Activated CD4-positive, alpha-beta T cell treated with anti-CD3 and anti-CD28 coated beads, Interleukin-2, amount 50 U/mL, for 1 hour (primary cell): ENCODE measurements at regions not wholly inside any gene's neighbourhood (a gene's known extent, or its start where the extent isn't known, plus 50 kb on each side); places are given as distances from the start of the nearest gene placed in this dataset.

Experiments
- DNase-seq: peaks from one replicate; pipeline ENCODE4 v3.0.0-alpha.2; 2020

DNA sequence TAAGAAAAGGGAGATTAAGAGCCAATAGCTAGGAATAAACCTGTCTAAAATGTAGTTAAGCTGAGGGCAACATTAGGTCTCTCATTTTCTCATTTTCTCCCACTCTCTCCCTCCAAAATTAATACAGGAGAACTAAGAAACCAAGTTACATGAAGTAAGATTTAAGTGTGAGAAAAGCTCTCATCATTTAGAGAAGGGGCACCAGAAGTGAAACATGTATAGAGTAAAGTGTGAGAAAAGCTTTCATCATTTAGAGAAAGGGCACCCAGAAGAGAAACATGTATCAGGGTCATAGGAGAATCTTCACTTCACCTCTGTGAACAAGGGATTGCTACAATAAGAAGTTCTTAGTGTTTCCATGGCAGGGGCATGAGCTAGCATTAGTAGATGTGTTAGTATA lies 132.4 kb upstream of the CNTN1 start:
- no peak for DNase-seq

DNA sequence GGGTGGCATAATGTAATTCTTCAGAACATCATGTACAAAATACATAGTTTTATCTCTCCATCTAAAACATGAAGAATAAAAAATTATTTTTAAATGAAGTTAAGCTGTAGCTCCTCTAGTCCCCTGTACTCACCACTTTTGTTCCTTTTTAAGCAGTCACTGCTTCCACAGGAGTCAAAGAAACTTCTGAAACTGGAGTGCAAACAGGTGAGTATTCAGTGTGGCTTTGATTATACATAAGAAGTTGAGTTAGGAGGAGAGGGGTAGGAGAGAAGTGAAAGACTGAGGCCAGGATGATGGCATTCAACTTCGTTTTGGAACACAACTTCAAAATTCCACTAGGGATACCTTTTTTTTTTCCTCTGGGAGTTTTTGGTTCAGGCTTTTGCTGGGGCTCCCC lies 131.4 kb upstream of the CNTN1 start:
- DNase-seq = no peak

DNA sequence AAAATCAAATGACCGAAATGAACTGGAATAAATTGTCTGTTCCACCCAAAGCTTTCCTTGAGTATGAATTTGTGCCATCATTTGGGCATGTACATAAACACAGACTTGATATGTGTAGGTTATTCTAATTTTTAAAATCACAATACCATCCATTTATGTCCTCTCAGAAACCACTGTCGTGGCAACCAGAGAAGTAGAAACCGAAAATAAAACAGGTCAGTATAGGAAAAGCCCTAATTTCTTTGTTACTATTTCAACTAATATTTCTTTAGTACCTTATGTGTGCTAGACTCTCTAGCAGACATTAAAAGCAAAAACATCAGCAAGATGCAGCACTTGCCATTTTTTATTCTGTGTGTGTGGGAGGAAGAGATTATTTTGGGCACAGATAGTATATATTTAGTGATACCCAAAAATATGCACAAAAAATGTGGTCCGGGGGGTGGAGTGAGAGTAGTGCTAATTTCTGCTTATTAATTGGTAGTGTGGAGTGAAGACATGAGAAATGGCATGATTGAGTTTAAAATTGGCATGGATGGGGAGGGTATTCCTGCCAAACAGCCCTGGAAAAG lies 130.8 kb upstream of the CNTN1 start:
- DNase-seq = no peak

DNA sequence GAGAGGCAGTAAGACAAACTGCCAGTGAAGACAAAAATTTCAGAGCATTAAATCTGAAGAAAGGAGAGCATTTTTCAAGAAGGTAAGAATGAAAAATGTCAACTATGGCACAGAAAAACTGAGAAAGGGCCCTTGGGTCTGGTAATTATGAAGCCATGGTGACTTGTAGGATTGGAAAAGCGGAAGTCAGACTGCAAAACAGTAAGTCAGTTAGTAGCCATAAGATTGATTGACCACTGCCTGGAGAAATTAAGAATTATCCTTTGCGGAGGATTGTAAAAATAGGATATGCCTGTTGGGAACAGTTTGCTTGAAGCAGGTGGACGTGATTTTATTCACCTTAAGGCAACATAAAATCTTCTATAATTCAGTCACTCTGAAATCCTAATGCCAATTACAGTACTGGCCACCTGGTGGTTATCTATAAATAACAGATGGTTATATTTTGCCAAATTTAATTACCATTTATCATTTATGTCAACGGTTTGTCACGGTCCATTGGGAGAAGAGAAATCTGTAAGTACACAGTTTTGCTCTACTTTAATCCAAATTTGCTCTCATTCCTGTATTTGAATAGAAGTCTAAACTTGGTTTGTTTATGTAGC lies 127.1 kb upstream of the CNTN1 start:
- no peak for DNase-seq

DNA sequence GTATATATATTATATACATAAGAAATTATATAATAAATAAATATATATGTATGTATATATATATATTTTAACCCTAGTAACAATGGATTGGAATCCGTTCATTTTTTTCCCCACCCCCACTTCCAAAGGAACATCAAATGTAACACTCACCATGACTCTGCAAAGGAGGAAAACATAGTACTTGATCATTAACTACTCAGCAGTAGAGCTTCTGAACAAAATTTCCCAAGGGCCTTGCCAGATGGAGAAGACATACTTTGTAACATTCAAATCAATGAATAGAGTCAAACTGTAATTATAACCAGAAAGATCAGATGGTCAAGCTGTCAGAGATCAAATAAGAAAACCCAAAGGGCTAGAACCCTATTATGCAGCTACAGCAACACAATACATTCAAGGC lies 126.0 kb upstream of the CNTN1 start:
- no peak for DNase-seq

DNA sequence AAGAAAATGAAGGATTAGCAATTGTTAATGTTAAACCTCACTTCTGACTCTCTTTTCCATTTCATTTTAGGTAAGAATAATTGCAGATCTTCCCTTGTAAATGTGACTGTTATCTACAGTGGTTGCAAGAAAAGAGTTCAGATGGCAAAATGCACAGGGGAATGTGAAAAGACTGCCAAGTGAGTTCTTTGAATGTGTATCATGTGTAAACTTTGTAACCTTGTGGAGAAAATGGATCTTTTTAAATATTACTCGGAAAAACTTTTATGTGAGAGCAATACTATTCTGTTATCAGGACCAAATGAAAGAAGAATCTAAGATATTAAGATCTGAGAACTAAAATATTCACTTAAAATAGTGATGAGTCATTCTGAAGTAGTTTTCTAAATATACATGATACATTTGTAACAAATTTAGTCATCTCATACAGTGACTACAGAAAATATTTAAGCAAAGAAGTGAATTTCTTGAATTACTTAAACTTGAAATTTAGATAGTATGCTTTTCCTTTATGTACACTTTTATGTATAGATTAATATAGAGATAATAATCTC lies 122.5 kb upstream of the CNTN1 start:
- no peak for DNase-seq

DNA sequence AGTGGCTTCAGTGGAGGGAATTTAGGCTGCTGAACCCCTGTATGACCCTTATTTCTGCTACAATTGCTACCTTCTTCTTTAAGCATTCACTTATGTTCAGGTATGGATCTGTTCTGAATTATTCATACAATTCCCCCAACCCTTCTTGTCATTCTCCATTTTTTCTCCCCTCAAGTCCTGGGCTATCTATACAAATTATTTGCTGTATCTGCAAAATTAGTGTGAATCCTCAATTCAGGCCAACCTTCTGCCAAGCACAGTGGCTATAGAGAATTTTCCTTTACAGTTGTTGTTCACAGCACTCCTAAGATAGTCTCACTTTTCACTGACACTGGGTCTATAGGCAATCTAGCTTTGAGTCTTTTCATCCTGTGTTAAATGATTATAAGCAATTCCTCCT lies 119.2 kb upstream of the CNTN1 start:
- no peak for DNase-seq

DNA sequence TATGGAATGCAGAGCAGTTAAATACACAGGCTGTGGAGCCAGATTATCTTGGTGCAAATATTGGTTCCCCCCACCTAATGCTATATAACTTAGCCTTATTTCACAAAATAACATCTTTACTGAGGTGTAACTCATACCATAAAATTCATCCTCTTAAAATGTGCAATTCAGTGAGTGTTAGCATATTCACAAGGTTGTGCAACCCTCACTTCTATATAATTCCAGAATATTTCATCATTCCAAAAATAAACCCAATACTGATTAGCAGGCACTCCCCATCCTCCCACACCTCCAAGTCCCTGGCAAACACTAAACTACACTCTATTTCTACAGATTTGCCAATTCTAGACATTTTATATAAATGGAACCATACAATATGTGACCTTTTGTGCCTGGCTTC lies 116.3 kb upstream of the CNTN1 start:
- no peak for DNase-seq

DNA sequence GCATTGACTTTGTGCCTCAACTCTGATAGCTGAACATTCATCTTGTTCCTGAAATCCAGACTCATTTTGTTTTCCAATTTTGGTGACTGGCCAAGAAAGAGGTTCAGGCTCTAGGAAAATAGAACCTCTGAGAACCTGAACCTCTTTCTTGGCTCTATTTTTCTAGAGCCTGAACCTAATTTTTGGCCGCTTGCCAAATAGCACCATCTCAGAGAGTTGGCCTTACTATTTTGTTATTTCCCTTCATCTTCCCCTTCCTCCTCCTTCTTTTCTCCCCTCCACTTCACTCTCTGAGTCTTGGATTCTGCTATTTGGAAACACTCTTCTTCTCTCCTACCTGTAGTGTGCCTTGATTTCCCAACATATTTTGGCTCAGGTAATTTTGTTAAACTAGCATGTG lies 114.4 kb upstream of the CNTN1 start:
- no peak for DNase-seq

DNA sequence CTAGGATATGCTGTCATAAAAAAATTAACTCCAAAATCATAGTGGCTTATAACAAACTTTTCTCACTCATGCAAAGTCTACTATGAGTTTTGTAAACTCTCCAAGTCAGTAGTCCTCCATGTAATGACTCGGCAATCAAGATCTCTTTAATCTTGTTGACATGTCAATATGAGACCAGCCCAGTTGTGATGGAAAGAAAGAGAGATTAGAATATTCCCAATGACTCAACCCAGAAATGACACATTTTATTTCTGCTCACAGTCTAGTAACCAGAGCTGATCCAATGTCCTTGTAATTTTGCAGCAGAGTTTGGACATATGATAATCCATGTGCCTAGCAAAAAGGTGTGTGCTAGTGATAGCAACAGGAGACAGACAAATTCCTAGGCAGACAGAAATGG lies 112.6 kb upstream of the CNTN1 start:
- DNase-seq = no peak

DNA sequence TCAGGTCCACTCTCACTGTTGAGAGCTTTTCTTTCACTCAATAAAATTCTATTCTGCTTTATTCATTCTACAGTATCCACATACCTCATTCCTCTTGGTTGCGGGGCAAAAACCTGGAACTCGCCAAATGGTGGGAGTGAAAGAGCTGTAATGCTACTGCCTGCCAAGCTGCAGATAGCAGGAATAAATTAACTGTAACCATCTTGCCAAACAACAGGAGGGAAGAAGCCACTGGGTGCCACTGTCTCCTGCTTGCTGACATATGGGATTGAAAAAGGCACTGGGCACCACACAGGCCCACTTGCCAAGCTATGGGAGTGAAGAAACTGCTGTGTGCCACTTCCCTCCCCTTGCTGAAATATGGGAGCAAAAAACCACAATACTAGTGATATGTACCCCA lies 111.9 kb upstream of the CNTN1 start:
- no peak for DNase-seq

DNA sequence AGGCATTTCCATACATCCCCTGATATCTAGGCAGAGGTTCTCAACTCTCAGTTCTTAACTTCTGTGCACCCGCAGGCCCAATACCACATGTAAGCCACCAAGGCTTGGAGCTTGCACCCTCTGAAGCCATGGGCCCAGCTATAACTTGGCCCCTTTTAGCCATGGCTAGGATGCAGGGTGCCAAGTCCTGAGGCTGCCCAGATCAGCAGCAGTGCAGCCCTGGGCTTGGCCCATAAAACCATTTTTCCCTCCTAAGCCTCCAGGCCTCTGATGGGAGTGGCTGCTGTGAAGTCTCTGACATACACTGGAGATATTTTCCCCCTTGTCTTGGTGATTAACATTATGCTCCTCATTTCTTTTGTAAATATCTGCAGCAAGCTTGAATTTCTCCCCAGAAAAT lies 110.3 kb upstream of the CNTN1 start:
- no peak for DNase-seq

DNA sequence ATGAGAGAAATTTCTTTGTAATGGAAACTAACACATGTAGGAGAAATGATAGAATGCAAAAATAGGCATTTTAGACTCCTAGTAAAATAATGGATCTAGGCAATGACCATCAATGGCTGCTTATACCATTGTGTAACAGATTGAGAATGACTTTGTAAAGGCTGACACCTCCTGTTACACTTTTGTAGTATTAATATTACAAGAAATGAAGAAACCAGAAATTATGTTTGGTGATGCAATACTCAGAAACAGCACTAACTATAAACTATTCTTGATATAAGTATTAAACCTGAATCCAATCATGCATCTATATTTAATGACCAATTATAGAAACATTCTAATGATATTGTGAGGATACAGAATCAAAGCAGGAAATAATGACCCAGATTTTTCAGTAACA lies 108.5 kb upstream of the CNTN1 start:
- DNase-seq = no peak

DNA sequence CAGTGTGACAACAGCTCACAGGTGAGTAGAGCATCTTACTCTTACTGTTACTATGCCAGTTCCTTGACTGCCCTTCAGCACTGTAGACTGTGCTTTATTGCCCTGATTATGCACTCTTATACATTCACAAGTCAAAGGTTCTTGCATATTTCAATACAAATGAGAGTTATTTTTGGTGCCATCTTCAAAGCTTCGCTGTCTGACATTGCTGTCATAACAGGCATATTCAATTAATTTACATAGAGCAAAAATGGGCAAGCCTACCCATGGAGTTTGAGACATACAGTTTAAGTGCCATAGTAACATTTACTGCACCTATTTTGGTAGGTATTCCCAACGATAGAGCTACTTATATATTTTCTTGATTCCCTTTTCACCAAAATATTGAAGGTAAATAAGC lies 107.5 kb upstream of the CNTN1 start:
- DNase-seq = no peak

DNA sequence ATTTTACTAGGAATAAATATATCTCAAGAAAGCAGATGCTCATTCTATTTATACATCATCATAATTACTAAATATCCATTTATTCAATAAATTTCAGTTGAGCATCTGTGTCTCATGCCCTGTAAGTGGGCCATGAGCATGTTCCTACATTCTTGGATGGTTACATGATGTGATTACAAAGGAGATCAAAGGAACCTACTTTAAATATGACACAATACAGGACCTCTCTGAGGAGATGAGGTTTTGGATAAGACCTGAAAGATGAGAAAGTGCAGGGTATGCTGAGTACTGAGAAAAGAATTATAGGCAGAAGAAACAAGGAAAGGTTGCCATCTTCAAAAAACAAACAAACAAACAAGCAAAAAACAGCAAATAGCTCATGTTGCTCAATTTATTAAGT lies 105.4 kb upstream of the CNTN1 start:
- DNase-seq = no peak

DNA sequence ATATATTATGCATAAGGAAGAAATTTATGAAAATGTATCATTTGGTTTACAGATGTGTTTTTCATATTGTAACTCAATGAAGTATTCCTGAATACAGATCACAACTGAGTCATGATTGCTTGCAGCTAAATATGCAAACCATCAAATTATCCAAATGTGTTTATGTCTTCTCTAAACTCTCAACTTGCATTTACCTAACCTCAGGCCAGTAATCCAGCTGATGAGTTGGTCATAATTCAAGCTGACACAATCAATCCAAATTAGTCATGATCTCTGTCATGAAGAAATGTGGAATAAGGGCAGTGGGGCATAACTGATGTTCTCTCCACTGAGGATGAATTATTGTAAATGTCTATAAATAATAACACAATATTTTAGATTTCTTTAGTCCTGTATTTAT lies 104.8 kb upstream of the CNTN1 start:
- no peak for DNase-seq

DNA sequence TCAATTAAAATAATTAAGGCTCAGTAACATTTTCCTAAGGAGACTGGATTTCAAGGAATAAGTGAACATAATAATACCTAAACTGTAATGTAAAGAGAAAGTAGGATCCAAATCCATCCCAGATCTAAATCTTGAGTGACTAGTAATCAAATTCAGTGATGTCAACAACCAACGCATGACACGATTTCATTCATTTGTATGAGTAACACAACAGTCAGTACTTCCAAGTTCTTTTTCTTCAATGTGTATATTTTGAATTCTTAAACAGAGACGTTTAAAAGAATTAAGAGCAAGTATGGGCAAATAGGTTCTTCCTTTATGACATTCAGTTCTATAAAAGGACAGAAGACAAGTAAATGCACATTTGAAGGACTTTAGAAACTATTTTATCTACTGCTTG lies 104.3 kb upstream of the CNTN1 start:
- no peak for DNase-seq

DNA sequence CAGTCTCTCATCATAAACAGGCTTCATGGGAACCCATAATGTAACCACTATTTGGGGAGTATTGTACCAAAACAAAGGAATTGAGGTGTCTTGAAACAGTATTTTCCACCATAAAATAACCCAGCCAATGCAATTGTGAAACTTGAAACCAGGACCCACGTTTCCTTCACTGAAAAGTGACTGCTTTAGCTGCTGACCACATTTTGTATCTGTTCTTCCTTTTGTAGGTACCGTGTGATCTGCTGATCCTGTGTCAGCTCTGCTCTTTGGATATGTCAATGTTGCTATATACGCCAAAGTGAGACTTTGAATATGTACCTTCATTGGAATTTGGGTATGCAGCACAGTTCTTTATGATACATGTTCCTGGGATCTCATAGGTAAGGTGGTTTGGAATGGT lies 95.1 kb upstream of the CNTN1 start:
- DNase-seq = no peak

DNA sequence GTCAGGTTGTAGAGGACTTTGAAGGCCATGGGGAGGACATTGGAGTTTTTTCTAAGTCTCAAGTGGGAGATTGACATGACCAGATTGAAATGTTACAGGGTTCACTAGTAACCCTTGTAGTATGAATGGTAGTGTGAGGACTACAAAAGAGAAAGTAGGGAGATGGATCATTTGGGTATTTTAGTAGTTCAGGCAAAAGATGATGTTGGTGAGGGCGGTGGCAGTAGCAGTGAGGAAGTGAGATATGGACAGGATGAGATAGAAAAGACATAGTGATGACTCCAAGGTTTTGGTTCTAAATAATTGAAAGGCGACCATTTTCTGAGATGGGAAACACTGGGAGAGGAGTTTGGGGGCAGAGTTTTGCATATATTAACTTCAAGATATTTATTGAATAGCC lies 94.2 kb upstream of the CNTN1 start:
- no peak for DNase-seq

DNA sequence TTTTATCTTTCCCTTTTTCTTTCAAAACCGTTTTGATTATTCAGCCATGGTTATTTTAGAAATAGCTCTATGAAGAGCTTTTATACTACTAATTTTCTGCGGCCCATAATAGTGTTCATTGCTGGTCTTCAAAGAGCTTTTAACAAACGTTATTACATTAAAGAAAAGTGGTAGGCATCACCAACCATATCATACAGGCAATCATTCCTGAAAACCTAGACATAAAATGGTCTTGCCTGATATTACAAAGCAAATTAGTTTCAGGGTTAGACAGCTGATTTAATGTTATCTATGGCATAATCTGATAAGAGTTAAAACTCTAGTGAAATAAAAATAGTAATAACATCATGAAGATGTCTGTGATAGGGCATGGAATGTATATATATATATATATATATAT lies 89.7 kb upstream of the CNTN1 start:
- no peak for DNase-seq

DNA sequence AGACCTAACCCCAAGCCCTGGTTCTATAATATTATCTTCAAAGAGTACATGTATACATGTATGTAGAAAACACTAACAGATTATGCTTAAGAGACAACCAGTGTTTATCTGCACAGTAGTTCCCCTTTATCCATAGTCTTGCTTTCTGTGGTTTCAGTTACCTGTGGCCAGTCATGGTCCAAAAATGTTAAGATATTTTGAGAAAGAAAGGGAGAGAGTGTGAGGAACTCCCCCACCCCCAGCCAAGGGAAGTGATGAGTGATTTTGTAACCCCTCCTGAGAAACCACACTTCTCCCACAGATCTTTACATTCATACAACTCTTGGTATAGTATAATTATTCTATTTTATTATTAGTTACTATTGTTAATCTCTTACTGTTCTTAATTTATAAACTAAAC lies 77.3 kb upstream of the CNTN1 start:
- DNase-seq = no peak

DNA sequence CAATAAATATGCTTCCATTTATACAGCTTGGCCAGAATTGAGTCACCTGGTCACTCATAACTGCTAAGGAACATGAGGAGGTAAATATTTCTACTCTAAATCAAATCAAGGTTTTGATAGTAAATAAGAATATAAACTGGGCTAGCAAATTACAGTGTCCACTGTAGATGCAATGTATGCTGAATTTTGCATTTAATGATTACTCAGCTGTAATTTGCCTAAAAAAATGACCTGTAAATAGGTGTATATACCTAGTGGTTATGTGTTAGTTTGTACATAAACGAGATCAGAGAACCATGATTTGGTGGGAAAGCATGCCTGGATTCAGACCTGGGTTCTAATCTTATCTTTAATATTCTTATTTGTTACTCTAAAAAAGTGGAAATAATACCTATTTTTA lies 76.6 kb upstream of the CNTN1 start:
- DNase-seq = no peak

DNA sequence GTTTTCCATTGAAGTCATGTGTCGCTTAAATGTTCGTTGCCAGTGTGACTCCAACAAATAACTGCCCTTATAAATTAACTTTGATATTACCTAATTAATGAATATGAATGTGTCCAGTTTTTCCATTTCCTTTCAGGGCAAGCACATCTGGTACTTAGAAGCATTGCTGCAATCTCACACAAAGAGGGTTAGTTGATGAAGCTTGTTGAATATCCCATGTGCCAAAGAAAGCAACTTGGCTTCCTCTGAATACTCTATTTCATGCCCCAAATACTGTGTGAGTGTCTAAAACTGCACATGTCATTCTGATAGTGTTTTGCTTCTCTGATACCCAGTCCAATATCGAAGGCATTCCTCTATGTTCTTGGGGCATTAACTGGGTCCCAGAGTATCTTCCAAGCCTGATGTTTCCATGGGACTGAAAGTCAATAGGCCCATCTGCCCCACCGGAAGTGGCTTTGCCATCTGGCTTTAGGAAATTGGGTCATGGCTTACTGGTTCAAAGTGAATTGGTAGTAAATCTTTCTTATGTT lies 75.8 kb upstream of the CNTN1 start:
- DNase-seq = no peak

DNA sequence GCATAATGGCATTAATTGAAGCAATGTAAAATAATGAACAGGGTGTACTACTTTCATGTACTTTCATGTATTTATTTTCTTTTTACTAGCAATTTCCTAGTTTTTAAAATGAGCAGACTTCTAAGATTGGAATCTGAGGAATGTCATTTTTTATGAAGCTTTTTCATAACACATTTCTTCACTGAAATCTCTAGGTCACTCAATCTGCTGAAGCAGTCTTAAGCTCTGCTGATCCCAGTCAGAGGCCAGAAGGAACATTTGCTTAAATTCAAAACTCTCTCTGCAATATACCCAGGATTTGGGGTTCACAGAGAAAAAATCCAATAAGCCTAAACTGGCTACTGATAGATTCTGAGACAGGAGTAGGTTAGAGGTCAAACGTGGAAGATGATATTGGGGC lies 73.6 kb upstream of the CNTN1 start:
- no peak for DNase-seq

DNA sequence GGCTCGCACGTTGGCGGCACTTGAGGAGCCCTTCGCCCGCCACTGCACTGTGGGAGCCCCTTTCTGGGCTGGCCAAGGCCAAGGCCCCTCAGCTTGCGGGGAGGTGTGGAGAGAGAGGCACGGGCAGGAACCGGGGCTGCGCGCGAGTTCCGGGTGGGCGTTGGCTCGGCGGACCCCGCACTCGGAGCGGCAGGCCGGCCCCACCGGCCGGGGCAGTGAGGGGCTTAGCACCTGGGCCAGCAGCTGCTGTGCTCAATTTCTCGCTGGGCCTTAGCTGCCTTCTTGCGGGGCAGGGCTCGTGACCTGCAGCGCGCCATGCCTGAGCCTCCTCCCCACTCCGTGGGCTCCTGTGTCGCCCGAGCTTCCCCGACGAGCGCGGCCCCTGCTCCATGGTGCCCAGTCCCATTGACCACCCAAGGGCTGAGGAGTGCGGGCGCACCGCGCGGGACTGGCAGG lies 71.6 kb upstream of the CNTN1 start:
- no peak for DNase-seq
